IMR-90 (cell line): ENCODE measurements at regions not wholly inside any gene's neighbourhood (a gene's known extent, or its start where the extent isn't known, plus 50 kb on each side); places are given as distances from the start of the nearest gene placed in this dataset.

Experiments
- ATAC-seq: fragments of 200-7000 bp; cut with Tn5 transposase; 2 replicates; pipeline ENCODE4 v1.9.1; 2020; ENCODE audit warnings: low read depth, mild to moderate bottlenecking, moderate library complexity
- BruUV-seq: library from RNA; stranded (reverse); fragments of 400-500 nt; replicated peaks from 2 replicates; lab custom pipeline; 2021; lab: Mats Ljungman, UMichigan
- CTCF ChIA-PET: fragments of 300-600 bp; formaldehyde crosslinking; extraction: SDS; loops from one replicate; lab custom pipeline; 2021; ENCODE audit warnings: antibody characterized with exemption; lab: Yijun Ruan, JAX
- POLR2A ChIA-PET: fragments of 300-600 bp; sonication (Branson Sonifier 250); formaldehyde crosslinking; loops from one replicate; lab custom pipeline; 2022; ENCODE audit warnings: antibody characterized with exemption; ENCODE audit not compliant: unreplicated experiment; lab: Charles Lee
- DNase-seq: peaks from one replicate; pipeline ENCODE4 v3.0.0; 2013
- H2AFZ ChIP-seq: replicated peaks from 2 replicates; pipeline ENCODE3; 2013; ENCODE audit warnings: low read length, mild to moderate bottlenecking; ENCODE audit not compliant: poor library complexity
- H2AK5ac ChIP-seq: 2 replicates; pipeline ENCODE4 v1.6.1; 2013; ENCODE audit warnings: low read depth, low read length, inconsistent platforms
- H2AK9ac ChIP-seq: replicated peaks from 2 replicates; pipeline ENCODE3; 2013; ENCODE audit warnings: mild to moderate bottlenecking, low read depth, low read length, moderate library complexity; ENCODE audit not compliant: poor library complexity
- H2BK120ac ChIP-seq: 2 replicates; pipeline ENCODE4 v1.6.1; 2013; ENCODE audit warnings: low read depth, low read length, inconsistent platforms
- H2BK15ac ChIP-seq: 3 replicates; pipeline ENCODE4 v1.6.1; 2013; ENCODE audit warnings: low read depth, low read length, inconsistent platforms
- H2BK20ac ChIP-seq: 2 replicates; pipeline ENCODE4 v1.6.1; 2013; ENCODE audit warnings: low read depth, mild to moderate bottlenecking, inconsistent platforms, low read length, moderate library complexity
- H2BK5ac ChIP-seq: 2 replicates; pipeline ENCODE4 v1.6.1; 2013; ENCODE audit warnings: mild to moderate bottlenecking, low read depth, low read length, inconsistent platforms; ENCODE audit not compliant: poor library complexity, severe bottlenecking
- H3K14ac ChIP-seq: replicated peaks from 2 replicates; pipeline ENCODE4 v1.6.1; 2013; ENCODE audit warnings: low read depth, low read length, inconsistent platforms
- H3K18ac ChIP-seq: 2 replicates; pipeline ENCODE4 v1.6.1; 2013; ENCODE audit warnings: low read depth, low read length, control low read depth
- H3K23ac ChIP-seq: 2 replicates; pipeline ENCODE4 v1.6.1; 2013; ENCODE audit warnings: low read depth, low read length, inconsistent platforms
- H3K27ac ChIP-seq: 2 replicates; pipeline ENCODE4 v1.5.1; 2013; ENCODE audit warnings: mild to moderate bottlenecking, control low read depth, low read length; ENCODE audit not compliant: insufficient read depth
- H3K27me3 ChIP-seq: 2 replicates; pipeline ENCODE4 v1.6.1; 2013; ENCODE audit warnings: low read length; ENCODE audit not compliant: control insufficient read depth, insufficient read depth
- H3K36me3 ChIP-seq: 2 replicates; pipeline ENCODE4 v1.6.1; 2013; ENCODE audit warnings: low read length, mixed read lengths; ENCODE audit not compliant: control insufficient read depth, insufficient read depth
- H3K4ac ChIP-seq: 2 replicates; pipeline ENCODE4 v1.6.1; 2013; ENCODE audit warnings: low read depth, low read length, inconsistent platforms
- H3K4me1 ChIP-seq: 2 replicates; pipeline ENCODE4 v1.6.1; 2013; ENCODE audit warnings: low read length, mixed read lengths; ENCODE audit not compliant: control insufficient read depth, insufficient read depth
- H3K4me2 ChIP-seq: 2 replicates; pipeline ENCODE4 v1.6.1; 2013; ENCODE audit warnings: low read depth, mild to moderate bottlenecking, control low read depth, low read length, moderate library complexity
- H3K4me3 ChIP-seq: 2 replicates; pipeline ENCODE4 v1.5.1; 2013; ENCODE audit warnings: low read depth, mild to moderate bottlenecking, control low read depth, low read length, moderate library complexity; ENCODE audit not compliant: insufficient read depth
- H3K56ac ChIP-seq: 2 replicates; pipeline ENCODE4 v1.6.1; 2013; ENCODE audit warnings: low read length, inconsistent platforms; ENCODE audit not compliant: insufficient read depth; ENCODE audit errors: extremely low read depth
- H3K79me1 ChIP-seq, 2 experiments: 2 replicates each; pipeline ENCODE4 v1.6.1; 2013; ENCODE audit warnings: low read length in 2 of 2, inconsistent platforms in 1 of 2, low read depth in 1 of 2
- H3K9ac ChIP-seq: 2 replicates; pipeline ENCODE4 v1.6.1; 2013; ENCODE audit warnings: low read depth, low read length, control low read depth
- H3K9me1 ChIP-seq: 2 replicates; pipeline ENCODE4 v1.6.1; 2013; ENCODE audit warnings: low read length, inconsistent platforms; ENCODE audit not compliant: insufficient read depth
- H3K9me3 ChIP-seq: 2 replicates; pipeline ENCODE4 v1.6.1; 2013; ENCODE audit warnings: low read length; ENCODE audit not compliant: control insufficient read depth, insufficient read depth
- H4K20me1 ChIP-seq: 2 replicates; pipeline ENCODE4 v1.6.1; 2013; ENCODE audit warnings: low read length, inconsistent platforms; ENCODE audit not compliant: insufficient read depth
- H4K5ac ChIP-seq: 2 replicates; pipeline ENCODE4 v1.6.1; 2013; ENCODE audit warnings: mild to moderate bottlenecking, low read depth, low read length, control low read depth
- H4K8ac ChIP-seq, 2 experiments: 2 replicates each; pipeline ENCODE4 v1.6.1; 2013; ENCODE audit warnings: low read depth in 2 of 2, low read length in 2 of 2, control low read depth in 1 of 2, inconsistent platforms in 1 of 2
- H4K91ac ChIP-seq: 2 replicates; pipeline ENCODE4 v1.6.1; 2013; ENCODE audit warnings: low read depth, low read length, inconsistent platforms; ENCODE audit not compliant: insufficient read depth
- BHLHE40 ChIP-seq: fragments of 150-350 bp; IDR thresholded peaks from 2 replicates; pipeline ENCODE4 v1.6.1; 2016; ENCODE audit warnings: mild to moderate bottlenecking, low read depth, low read length
- CEBPB ChIP-seq: IDR thresholded peaks from 2 replicates; pipeline ENCODE4 v1.6.1; 2012; ENCODE audit warnings: low read depth, low read length, improper control_type of control experiment
- CHD1 ChIP-seq: IDR thresholded peaks from 2 replicates; pipeline ENCODE4 v1.6.1; 2012; ENCODE audit warnings: low read depth, low read length, improper control_type of control experiment
- CTCF ChIP-seq: conservative IDR thresholded peaks from 2 replicates; pipeline ENCODE4 v1.5.1; 2012; ENCODE audit warnings: mild to moderate bottlenecking, low read depth, low read length, improper control_type of control experiment
- FOS ChIP-seq: fragments of 150-350 bp; IDR thresholded peaks from 2 replicates; pipeline ENCODE4 v1.6.1; 2016; ENCODE audit warnings: low read depth, low read length
- MAFK ChIP-seq: IDR thresholded peaks from 2 replicates; pipeline ENCODE4 v1.6.1; 2012; ENCODE audit warnings: low read depth, low read length, improper control_type of control experiment
- MAZ ChIP-seq: IDR thresholded peaks from 2 replicates; pipeline ENCODE4 v1.6.1; 2012; ENCODE audit warnings: low read depth, mild to moderate bottlenecking, low read length, improper control_type of control experiment, moderate library complexity, borderline replicate concordance
- NFE2L2 ChIP-seq: fragments of 150-350 bp; IDR thresholded peaks from 2 replicates; pipeline ENCODE4 v1.6.1; 2016; ENCODE audit warnings: low read depth, mild to moderate bottlenecking, low read length
- POLR2A ChIP-seq: IDR thresholded peaks from 2 replicates; pipeline ENCODE4 v1.6.1; 2012; ENCODE audit warnings: mild to moderate bottlenecking, low read depth, low read length
- RAD21 ChIP-seq: IDR thresholded peaks from 2 replicates; pipeline ENCODE4 v1.6.1; 2012; ENCODE audit warnings: low read length, improper control_type of control experiment
- RCOR1 ChIP-seq: IDR thresholded peaks from 2 replicates; pipeline ENCODE4 v1.6.1; 2012; ENCODE audit warnings: mild to moderate bottlenecking, low read length, improper control_type of control experiment; ENCODE audit not compliant: insufficient replicate concordance
- RFX5 ChIP-seq: IDR thresholded peaks from 2 replicates; pipeline ENCODE4 v1.8.0; 2012; ENCODE audit warnings: low read depth, mild to moderate bottlenecking, low read length, moderate library complexity
- SMC3 ChIP-seq: fragments of 150-350 bp; IDR thresholded peaks from 2 replicates; pipeline ENCODE4 v1.6.1; 2016; ENCODE audit warnings: low read depth, mild to moderate bottlenecking, antibody characterized with exemption, low read length, moderate library complexity
- WGBS, 2 experiments: methylation state at CpG; one replicate each; pipeline versions ENCODE4 v1.1.5 to v1.1.7; 2013; ENCODE audit warnings: missing lambda C conversion rate in 2 of 2; ENCODE audit not compliant: insufficient read length in 1 of 2; ENCODE audit errors: extremely low coverage in 2 of 2; 5-methylcytosine and 5-hydroxymethylcytosine counted together
- dilution Hi-C: fragments of 300-500 bp; cut with HindIII; formaldehyde crosslinking; loops from one replicate; pipeline ENCODE4 v1.14.3; 2018; ENCODE audit warnings: low sequenced_read_pairs; ENCODE audit not compliant: unreplicated experiment
- in situ Hi-C: fragments of 300-500 bp; cut with MboI; formaldehyde crosslinking; loops from 3 replicates; pipeline ENCODE4 v1.14.3; 2019; ENCODE audit warnings: low sequenced_read_pairs, inconsistent platforms, mixed read lengths
- intact Hi-C: fragments of 100-400 bp; cut with micrococcal nuclease; formaldehyde crosslinking; loops from 2 replicates; pipeline ENCODE4 v1.10.0; 2022
- TF ChIP-seq, protein P1 (sequence below): fragments of 150-350 bp; IDR thresholded peaks from 2 replicates; pipeline ENCODE4 v1.6.1; 2016; ENCODE audit warnings: low read depth, mild to moderate bottlenecking, low read length, moderate library complexity, borderline replicate concordance
- TF ChIP-seq, protein P2 (sequence below): fragments of 150-350 bp; IDR thresholded peaks from 2 replicates; pipeline ENCODE4 v1.6.1; 2017; ENCODE audit warnings: mild to moderate bottlenecking, antibody characterized with exemption, low read length, low read depth

DNA sequence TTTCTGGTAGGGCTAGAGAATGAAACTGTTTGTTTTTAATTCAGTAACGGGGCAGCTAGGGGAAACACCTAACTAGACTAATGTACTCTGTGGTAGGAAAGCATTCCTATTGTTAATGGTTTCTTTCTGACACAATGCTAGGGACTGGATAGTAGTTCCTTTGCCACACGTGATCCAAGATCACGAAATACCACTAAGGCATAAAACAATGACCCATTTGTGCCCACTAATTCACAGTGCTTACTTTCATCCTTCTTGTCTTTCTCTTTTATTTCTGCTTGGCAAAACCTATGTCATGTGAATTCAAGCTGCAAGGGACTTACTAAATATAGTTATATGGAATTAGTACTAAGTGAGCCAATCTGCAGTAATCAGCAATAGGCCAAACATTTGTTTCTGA, 834.1 kb upstream of the SLITRK6 start:
- Histone ChIP-seq H4K8ac (no peak overlapping the region), H3K9ac (no peak overlapping the region), H3K56ac (no peak overlapping the region), H3K9me3 (no peaks in the 10 kb centered on the region), H4K91ac (no peak overlapping the region), H2AK9ac (no peak overlapping the region), H2BK15ac (no peak overlapping the region), H3K27ac (no peak overlapping the region), H3K18ac (no peak overlapping the region), H3K14ac (no peak overlapping the region), H3K27me3 (no peaks in the 10 kb centered on the region), H2BK120ac (no peak overlapping the region), H3K4me1 (no peaks in the 10 kb centered on the region), H3K4ac (no peak overlapping the region), H3K4me2 (no peak overlapping the region), H3K79me1 (no peaks in the 10 kb centered on the region), H2BK5ac (no peak overlapping the region), H3K23ac (no peak overlapping the region), H3K4me3 (no peak overlapping the region), H4K5ac (no peak overlapping the region), H3K9me1 (no peaks in the 10 kb centered on the region), H2BK20ac (no peak overlapping the region), H4K20me1 (no peaks in the 10 kb centered on the region), H2AK5ac (no peak overlapping the region), H2AFZ (no peak overlapping the region), H3K36me3 (no peaks in the 10 kb centered on the region)
- BruUV-seq, result no TSS peak
- POLR2A ChIA-PET, result no interaction called here
- no peak for DNase-seq
- intact Hi-C loops, result no loop called here
- in situ Hi-C loops, result no loop called here
- dilution Hi-C loops, result no loop called here
- whole genome bisulfite sequencing, 2 experiments, result no CpG with 5 or more reads among the region's 3 CpGs
- TF ChIP-seq SMC3 (no peak), CTCF (no peak), BHLHE40 (no peak), MAFK (no peak), NFE2L2 (no peak), FOS (no peak), RCOR1 (no peak), POLR2A (no peak), RFX5 (no peak), CHD1 (no peak), RAD21 (no peak), MAZ (no peak), CEBPB (no peak)
- TF ChIP-seq, protein P1, sequence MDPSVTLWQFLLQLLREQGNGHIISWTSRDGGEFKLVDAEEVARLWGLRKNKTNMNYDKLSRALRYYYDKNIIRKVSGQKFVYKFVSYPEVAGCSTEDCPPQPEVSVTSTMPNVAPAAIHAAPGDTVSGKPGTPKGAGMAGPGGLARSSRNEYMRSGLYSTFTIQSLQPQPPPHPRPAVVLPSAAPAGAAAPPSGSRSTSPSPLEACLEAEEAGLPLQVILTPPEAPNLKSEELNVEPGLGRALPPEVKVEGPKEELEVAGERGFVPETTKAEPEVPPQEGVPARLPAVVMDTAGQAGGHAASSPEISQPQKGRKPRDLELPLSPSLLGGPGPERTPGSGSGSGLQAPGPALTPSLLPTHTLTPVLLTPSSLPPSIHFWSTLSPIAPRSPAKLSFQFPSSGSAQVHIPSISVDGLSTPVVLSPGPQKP, result no peak
- TF ChIP-seq, protein P2, sequence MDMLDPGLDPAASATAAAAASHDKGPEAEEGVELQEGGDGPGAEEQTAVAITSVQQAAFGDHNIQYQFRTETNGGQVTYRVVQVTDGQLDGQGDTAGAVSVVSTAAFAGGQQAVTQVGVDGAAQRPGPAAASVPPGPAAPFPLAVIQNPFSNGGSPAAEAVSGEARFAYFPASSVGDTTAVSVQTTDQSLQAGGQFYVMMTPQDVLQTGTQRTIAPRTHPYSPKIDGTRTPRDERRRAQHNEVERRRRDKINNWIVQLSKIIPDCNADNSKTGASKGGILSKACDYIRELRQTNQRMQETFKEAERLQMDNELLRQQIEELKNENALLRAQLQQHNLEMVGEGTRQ, result no peak
- CTCF ChIA-PET, result no interaction called here
- ATAC-seq, result no peak
